ENCODE measurements at regions not wholly inside any gene's neighbourhood (a gene's known extent, or its start where the extent isn't known, plus 50 kb on each side); places are given as distances from the start of the nearest gene placed in this dataset.

DNA sequence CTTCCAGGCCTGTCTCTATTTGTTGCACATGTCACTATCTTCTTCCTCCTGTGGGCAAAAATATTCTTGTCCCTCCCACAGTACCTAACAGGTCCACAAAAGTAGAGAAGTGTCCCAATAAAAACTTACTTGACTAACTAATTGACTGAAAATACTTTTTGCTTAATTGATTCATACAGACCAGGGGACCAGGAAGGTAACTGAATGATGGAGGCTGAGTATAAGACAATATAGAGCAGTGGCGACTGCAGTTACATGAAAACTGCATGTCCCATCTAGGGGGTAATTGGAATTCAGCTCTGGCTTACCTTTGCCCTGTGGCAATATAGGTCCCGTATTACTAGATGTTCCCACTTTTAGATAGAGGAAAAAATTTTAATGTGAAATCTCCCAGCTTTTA, 112.9 kb upstream of the CREB1 start:
- peaks cover 28% of the 10 kb centered on the region for H3K4me1 ChIP-seq (ENCODE audit: control insufficient read depth, insufficient read depth, low read length)
- H3K27me3 ChIP-seq (ENCODE audit: control insufficient read depth, insufficient read depth, low read length) = no peaks in the 10 kb centered on the region
- H3K4me3 ChIP-seq (ENCODE audit: low read depth, low read length) = no peak overlapping the region
- no peak overlapping the region for H3K9ac ChIP-seq (ENCODE audit: low read depth, low read length)
- H3K36me3 ChIP-seq (ENCODE audit: control insufficient read depth, insufficient read depth, low read length) = no peaks in the 10 kb centered on the region
- H3K9me3 ChIP-seq (ENCODE audit: control insufficient read depth, insufficient read depth, low read length) = no peaks in the 10 kb centered on the region
- no peak overlapping the region for H3K27ac ChIP-seq (ENCODE audit: low read depth, low read length)

DNA sequence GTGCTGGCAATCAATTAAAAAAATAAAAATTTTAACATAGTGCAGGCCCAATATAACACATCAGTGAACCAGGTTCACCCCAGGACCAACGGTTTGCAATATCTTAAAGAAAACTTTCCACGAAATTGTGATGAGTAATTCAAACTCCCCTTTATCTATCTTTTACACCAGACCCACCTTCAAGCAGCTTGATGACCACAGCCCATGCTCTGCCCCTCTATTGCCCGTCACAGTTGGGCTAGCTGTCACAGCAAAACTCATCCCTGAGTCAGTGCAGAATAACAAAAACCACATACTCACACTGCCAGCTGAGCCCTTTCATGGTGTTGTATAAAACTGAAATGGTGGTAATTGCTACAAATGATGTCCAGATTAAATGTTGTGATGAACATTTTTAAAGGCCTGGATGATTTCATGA, 112.5 kb upstream of the CREB1 start:
- H3K9ac ChIP-seq (ENCODE audit: low read depth, low read length) = no peak overlapping the region
- peaks cover 32% of the 10 kb centered on the region for H3K4me1 ChIP-seq (ENCODE audit: control insufficient read depth, insufficient read depth, low read length)
- no peak overlapping the region for H3K4me3 ChIP-seq (ENCODE audit: low read depth, low read length)
- no peaks in the 10 kb centered on the region for H3K9me3 ChIP-seq (ENCODE audit: control insufficient read depth, insufficient read depth, low read length)
- H3K27ac ChIP-seq (ENCODE audit: low read depth, low read length) = no peak overlapping the region
- no peaks in the 10 kb centered on the region for H3K36me3 ChIP-seq (ENCODE audit: control insufficient read depth, insufficient read depth, low read length)
- H3K27me3 ChIP-seq (ENCODE audit: control insufficient read depth, insufficient read depth, low read length) = no peaks in the 10 kb centered on the region

DNA sequence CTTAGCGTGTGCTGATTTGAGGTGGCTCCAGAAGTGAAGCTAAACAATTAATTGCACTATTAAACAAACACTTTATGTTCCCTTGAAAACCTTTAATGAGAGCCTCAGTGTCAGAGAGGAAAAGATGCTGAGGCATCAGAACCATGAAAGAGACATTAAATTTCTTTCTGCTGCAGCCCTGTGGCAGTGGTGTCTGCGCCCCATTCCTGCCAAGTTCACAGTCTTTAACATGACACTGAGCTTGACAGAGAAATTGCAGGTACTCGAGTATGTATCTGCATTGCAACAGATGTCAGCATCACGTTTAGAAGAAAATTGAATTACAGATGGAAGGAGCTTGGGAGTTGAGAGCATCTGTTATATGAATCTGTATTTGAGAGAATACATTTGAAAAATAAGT, 111.3 kb upstream of the CREB1 start:
- Histone ChIP-seq H3K27me3 (ENCODE audit: control insufficient read depth, insufficient read depth, low read length) (no peaks in the 10 kb centered on the region), H3K4me3 (ENCODE audit: low read depth, low read length) (no peak overlapping the region), H3K36me3 (ENCODE audit: control insufficient read depth, insufficient read depth, low read length) (no peaks in the 10 kb centered on the region), H3K9me3 (ENCODE audit: control insufficient read depth, insufficient read depth, low read length) (no peaks in the 10 kb centered on the region), H3K4me1 (ENCODE audit: control insufficient read depth, insufficient read depth, low read length) (peaks cover 33% of the 10 kb centered on the region), H3K27ac (ENCODE audit: low read depth, low read length) (no peak overlapping the region), H3K9ac (ENCODE audit: low read depth, low read length) (no peak overlapping the region)

DNA sequence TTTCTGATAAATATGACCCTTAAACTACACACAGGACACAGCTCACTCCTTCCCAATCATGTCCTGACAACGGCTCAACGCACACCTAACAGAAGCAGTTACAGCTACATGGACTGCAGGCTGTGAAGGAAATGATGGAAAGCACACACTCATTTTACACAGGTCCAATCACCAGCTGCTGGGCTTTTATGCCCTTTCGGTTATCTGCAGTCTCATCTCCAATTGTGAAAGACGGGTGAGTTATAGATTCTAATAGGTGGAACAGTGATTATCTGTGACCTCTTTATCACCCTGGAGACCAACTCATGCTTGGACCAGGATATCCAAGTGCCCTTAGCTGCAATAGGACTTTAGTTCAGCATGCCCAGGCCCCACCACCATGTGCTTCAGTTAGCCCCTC, 110.4 kb upstream of the CREB1 start:
- no peaks in the 10 kb centered on the region for H3K27me3 ChIP-seq (ENCODE audit: control insufficient read depth, insufficient read depth, low read length)
- no peaks in the 10 kb centered on the region for H3K36me3 ChIP-seq (ENCODE audit: control insufficient read depth, insufficient read depth, low read length)
- peaks cover 33% of the 10 kb centered on the region for H3K4me1 ChIP-seq (ENCODE audit: control insufficient read depth, insufficient read depth, low read length)

DNA sequence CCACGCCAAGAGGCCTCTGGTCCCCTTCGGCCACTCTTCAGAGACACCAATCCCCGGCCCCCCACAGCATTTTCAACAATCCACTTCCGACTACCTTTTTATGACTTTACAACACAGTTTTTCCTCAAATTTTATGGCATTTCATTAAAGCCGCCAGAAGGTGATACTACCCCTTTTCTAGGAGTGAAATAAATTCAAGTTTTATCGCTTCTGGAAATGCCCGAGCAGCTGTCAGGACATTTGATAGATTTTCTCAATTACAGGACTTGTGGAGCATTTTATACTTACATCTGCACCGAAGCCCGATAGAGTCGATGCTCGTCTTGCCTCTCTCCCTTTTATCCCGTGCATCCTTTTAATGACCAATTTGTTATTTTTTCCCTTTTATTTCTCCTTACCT, 108.1 kb upstream of the CREB1 start:
- Histone ChIP-seq H3K4me3 (ENCODE audit: low read depth, low read length) (no peak overlapping the region), H3K4me1 (ENCODE audit: control insufficient read depth, insufficient read depth, low read length) (peaks cover 28% of the 10 kb centered on the region), H3K36me3 (ENCODE audit: control insufficient read depth, insufficient read depth, low read length) (no peaks in the 10 kb centered on the region), H3K27me3 (ENCODE audit: control insufficient read depth, insufficient read depth, low read length) (no peaks in the 10 kb centered on the region), H3K9ac (ENCODE audit: low read depth, low read length) (no peak overlapping the region), H3K27ac (ENCODE audit: low read depth, low read length) (no peak overlapping the region), H3K9me3 (ENCODE audit: control insufficient read depth, insufficient read depth, low read length) (no peaks in the 10 kb centered on the region)

More for the DNA sequence above, 110.4 kb upstream of the CREB1 start:
- Histone ChIP-seq H3K9me3 (ENCODE audit: control insufficient read depth, insufficient read depth, low read length) (no peaks in the 10 kb centered on the region), H3K4me3 (ENCODE audit: low read depth, low read length) (no peak overlapping the region), H3K9ac (ENCODE audit: low read depth, low read length) (no peak overlapping the region), H3K27ac (ENCODE audit: low read depth, low read length) (no peak overlapping the region)

DNA sequence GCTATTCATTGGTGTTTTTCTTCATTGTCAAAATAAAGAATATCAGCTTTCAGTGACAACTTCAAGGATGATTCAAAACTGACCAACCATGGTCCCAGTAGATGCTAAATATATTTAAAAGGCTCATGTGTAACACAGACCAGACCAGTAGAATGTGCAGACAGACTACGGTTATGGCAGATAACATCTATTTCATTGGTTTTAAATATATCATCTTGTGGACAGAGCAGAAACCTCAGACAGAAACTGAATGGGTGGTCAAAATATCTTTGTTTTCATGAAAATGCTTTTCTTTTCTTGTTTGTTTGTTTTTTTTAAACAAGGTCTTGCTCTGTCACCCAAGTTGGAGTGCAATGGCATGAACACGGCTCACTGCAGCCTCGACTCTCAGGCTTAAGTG, 107.4 kb upstream of the CREB1 start:
- no peak overlapping the region for H3K9ac ChIP-seq (ENCODE audit: low read depth, low read length)
- no peak overlapping the region for H3K4me3 ChIP-seq (ENCODE audit: low read depth, low read length)
- H3K36me3 ChIP-seq (ENCODE audit: control insufficient read depth, insufficient read depth, low read length) = no peaks in the 10 kb centered on the region
- H3K27ac ChIP-seq (ENCODE audit: low read depth, low read length) = no peak overlapping the region
- peaks cover 21% of the 10 kb centered on the region for H3K4me1 ChIP-seq (ENCODE audit: control insufficient read depth, insufficient read depth, low read length)
- H3K27me3 ChIP-seq (ENCODE audit: control insufficient read depth, insufficient read depth, low read length) = no peaks in the 10 kb centered on the region
- H3K9me3 ChIP-seq (ENCODE audit: control insufficient read depth, insufficient read depth, low read length) = no peaks in the 10 kb centered on the region

DNA sequence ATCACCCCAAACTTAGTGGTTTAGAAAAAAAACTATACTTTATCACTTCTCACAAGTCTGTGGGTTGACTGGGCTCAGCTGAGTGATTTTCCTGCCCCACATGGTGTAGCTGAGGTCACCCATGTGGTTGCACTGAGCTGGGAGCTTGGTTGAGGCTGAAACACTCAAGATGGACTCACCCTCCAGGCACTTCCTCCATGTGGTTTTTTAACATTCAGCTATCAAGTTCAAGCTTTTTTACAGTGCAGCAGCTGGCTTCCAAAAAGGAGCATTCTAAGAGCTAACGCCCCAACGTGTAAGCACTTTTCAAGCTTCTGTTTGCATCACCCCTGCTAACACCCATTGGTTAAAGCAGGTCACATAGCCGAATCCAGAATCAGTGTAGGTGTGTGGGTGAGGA, 105.9 kb upstream of the CREB1 start:
- Histone ChIP-seq H3K27me3 (ENCODE audit: control insufficient read depth, insufficient read depth, low read length) (no peaks in the 10 kb centered on the region), H3K4me1 (ENCODE audit: control insufficient read depth, insufficient read depth, low read length) (peaks cover 11% of the 10 kb centered on the region), H3K9me3 (ENCODE audit: control insufficient read depth, insufficient read depth, low read length) (no peaks in the 10 kb centered on the region), H3K4me3 (ENCODE audit: low read depth, low read length) (no peak overlapping the region), H3K27ac (ENCODE audit: low read depth, low read length) (no peak overlapping the region), H3K36me3 (ENCODE audit: control insufficient read depth, insufficient read depth, low read length) (no peaks in the 10 kb centered on the region), H3K9ac (ENCODE audit: low read depth, low read length) (no peak overlapping the region)

DNA sequence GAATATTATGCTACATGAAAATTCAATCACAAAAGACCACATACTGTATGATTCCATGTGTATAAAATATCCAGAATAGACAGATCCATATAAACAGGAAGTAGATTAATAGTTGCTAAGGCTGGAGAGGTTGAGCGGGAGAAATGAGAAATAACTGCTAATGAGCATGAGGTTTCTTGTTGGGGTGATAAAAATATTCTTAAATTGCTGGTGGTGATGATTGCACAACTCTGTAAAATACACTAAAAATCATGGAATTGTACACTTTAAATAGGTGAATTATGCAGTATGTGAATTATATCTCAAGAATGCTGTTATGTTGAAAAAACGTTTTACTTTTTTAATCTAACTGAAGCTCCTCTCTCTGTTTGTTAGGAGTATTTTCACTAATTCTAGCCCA, 101.8 kb upstream of the CREB1 start:
- no peak overlapping the region for H3K9ac ChIP-seq (ENCODE audit: low read depth, low read length)
- no peaks in the 10 kb centered on the region for H3K9me3 ChIP-seq (ENCODE audit: control insufficient read depth, insufficient read depth, low read length)
- no peak overlapping the region for H3K27ac ChIP-seq (ENCODE audit: low read depth, low read length)
- no peaks in the 10 kb centered on the region for H3K4me1 ChIP-seq (ENCODE audit: control insufficient read depth, insufficient read depth, low read length)
- no peak overlapping the region for H3K4me3 ChIP-seq (ENCODE audit: low read depth, low read length)
- H3K27me3 ChIP-seq (ENCODE audit: control insufficient read depth, insufficient read depth, low read length) = no peaks in the 10 kb centered on the region
- H3K36me3 ChIP-seq (ENCODE audit: control insufficient read depth, insufficient read depth, low read length) = no peaks in the 10 kb centered on the region

DNA sequence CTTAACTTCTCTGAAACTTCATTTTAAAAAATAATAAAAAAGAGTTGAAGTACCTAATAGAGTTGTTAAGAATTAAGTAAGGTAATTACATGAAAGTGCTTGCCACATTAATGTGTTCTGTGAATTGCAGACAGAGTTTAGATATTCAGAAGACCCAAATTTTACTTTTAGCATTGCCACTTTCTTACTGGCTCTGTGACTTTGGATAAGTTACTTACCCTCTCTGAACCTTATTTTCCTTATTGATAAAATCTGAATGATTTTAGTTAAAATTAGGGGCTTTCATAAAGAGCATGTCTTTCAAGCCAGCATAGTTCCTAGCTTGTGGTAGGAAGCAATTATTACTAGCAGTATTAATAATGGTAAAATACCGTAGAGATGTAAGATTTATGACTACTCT, 101.2 kb upstream of the CREB1 start:
- Histone ChIP-seq H3K36me3 (ENCODE audit: control insufficient read depth, insufficient read depth, low read length) (no peaks in the 10 kb centered on the region), H3K4me3 (ENCODE audit: low read depth, low read length) (no peak overlapping the region), H3K27ac (ENCODE audit: low read depth, low read length) (no peak overlapping the region), H3K4me1 (ENCODE audit: control insufficient read depth, insufficient read depth, low read length) (no peaks in the 10 kb centered on the region), H3K27me3 (ENCODE audit: control insufficient read depth, insufficient read depth, low read length) (no peaks in the 10 kb centered on the region), H3K9me3 (ENCODE audit: control insufficient read depth, insufficient read depth, low read length) (no peaks in the 10 kb centered on the region), H3K9ac (ENCODE audit: low read depth, low read length) (no peak overlapping the region)

DNA sequence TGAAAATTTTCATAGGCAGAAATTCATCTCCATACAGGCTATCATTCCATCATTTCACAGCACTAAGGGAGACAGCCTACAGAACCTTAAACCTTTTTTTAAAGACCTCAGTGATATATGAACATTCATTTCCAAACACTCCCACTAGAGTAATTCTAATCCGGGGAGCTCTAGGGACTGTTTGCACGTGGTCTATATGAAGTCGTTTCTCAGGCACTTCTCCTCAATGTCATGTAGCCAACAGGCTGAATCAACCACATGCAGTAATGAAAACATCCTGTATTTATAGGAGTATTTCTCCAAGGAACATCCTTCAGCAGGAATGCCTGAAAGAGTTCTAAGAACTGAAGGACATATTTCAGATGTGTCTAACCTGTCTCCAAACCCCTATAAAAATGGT, 97.3 kb upstream of the CREB1 start:
- H3K9ac ChIP-seq (ENCODE audit: low read depth, low read length) = no peak overlapping the region
- H3K4me3 ChIP-seq (ENCODE audit: low read depth, low read length) = no peak overlapping the region
- H3K4me1 ChIP-seq (ENCODE audit: control insufficient read depth, insufficient read depth, low read length) = no peaks in the 10 kb centered on the region; the same call in 1 of the 2 replicates
- H3K27ac ChIP-seq (ENCODE audit: low read depth, low read length) = no peak overlapping the region
- no peaks in the 10 kb centered on the region for H3K36me3 ChIP-seq (ENCODE audit: control insufficient read depth, insufficient read depth, low read length)
- H3K27me3 ChIP-seq (ENCODE audit: control insufficient read depth, insufficient read depth, low read length) = no peaks in the 10 kb centered on the region
- no peaks in the 10 kb centered on the region for H3K9me3 ChIP-seq (ENCODE audit: control insufficient read depth, insufficient read depth, low read length)

DNA sequence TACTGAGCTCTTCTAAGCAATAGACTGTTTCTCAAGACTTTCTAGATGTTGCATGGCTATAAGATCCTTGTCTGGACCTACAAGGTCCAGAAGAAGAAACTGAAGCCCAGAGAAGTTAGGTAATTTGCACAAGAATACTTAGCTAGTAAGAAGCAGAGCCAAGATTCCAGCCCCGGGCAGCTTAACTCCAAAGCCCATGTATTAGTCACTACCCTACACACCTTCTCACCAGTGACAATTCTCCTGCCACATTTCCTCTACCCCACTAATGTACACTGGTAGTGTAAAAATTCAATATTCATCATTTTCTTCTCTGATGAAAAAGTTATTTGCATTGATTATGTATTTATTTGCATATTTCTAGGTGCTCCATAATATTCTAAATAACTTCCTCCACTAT, 95.5 kb upstream of the CREB1 start:
- H3K9ac ChIP-seq (ENCODE audit: low read depth, low read length) = no peak overlapping the region
- H3K27ac ChIP-seq (ENCODE audit: low read depth, low read length) = no peak overlapping the region
- no peak overlapping the region for H3K4me3 ChIP-seq (ENCODE audit: low read depth, low read length)
- no peaks in the 10 kb centered on the region; the same call in 1 of the 2 replicates for H3K4me1 ChIP-seq (ENCODE audit: control insufficient read depth, insufficient read depth, low read length)
- no peaks in the 10 kb centered on the region for H3K27me3 ChIP-seq (ENCODE audit: control insufficient read depth, insufficient read depth, low read length)
- H3K9me3 ChIP-seq (ENCODE audit: control insufficient read depth, insufficient read depth, low read length) = no peaks in the 10 kb centered on the region
- H3K36me3 ChIP-seq (ENCODE audit: control insufficient read depth, insufficient read depth, low read length) = no peaks in the 10 kb centered on the region

DNA sequence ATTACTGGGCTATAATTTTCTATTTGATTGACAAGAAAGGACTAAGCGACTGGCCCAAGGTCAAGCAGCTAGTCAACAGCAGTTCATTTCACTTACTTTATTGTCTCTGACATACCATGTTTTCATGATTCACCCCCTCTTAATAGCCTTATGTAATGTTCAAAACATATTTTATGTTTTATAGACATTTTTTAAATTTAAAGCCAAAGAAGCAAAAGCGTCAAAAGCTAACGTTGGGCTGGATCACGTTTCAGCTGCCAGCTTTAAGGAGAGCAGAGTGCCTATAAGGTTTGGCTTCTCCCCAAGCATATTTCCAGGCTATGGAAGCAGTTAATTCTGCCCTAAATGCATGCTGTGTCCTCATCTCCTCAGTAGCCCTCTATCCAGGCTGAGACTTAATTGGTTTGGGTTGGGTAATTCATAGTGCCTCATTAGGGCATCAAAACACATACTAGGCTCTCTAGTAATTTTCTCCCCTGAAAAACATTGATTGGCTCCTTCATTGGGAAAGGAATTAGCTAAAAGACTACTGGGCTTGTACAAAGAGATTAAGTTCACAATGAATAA, 94.8 kb upstream of the CREB1 start:
- Histone ChIP-seq H3K27ac (ENCODE audit: low read depth, low read length) (no peak overlapping the region), H3K4me1 (ENCODE audit: control insufficient read depth, insufficient read depth, low read length) (no peaks in the 10 kb centered on the region; the same call in 1 of the 2 replicates), H3K4me3 (ENCODE audit: low read depth, low read length) (no peak overlapping the region), H3K9ac (ENCODE audit: low read depth, low read length) (no peak overlapping the region), H3K27me3 (ENCODE audit: control insufficient read depth, insufficient read depth, low read length) (no peaks in the 10 kb centered on the region), H3K36me3 (ENCODE audit: control insufficient read depth, insufficient read depth, low read length) (no peaks in the 10 kb centered on the region), H3K9me3 (ENCODE audit: control insufficient read depth, insufficient read depth, low read length) (no peaks in the 10 kb centered on the region)

All from HUES48 (cell line).